ENCODE measurements at regions not wholly inside any gene's neighbourhood (a gene's known extent, or its start where the extent isn't known, plus 50 kb on each side); places are given as distances from the start of the nearest gene placed in this dataset.

DNA sequence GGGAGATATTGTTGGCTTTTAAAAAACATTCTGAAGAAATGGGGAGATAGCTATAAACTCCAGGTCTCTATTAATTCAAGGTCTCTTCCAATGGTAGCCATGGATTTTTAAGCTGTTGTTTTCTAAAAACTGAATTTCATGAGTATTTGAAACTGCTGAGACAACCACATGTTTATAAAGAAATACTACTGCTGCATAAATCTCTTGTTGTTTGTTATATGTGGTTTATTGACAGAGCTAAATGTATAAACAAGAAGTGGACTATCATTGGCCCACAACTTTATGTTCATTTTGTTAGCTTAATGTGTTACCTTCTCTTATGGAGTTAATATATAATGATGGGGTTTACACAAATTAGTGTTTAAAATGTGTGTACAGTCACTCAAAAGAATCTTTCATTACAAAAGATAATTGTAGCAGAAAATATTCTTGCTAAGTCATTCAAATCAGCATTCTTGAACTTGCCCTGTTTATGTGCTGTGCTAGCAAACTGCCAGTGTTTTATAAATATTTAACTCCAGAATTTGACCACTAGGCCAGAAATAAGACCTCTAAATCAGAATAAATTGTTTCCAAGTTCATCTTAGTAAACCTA, 242.1 kb downstream of the TMX3 start:
- TF ChIP-seq EZH2 (IDR thresholded peaks at IDR 0.05; ENCODE audit: insufficient read depth, poor library complexity, severe bottlenecking) (no peak), EZH2phosphoT487 (IDR thresholded peaks at IDR 0.05; ENCODE audit: insufficient read depth, low read depth) (no peak)

Data from GM23248 (cell line).